GM04503 (cell line): ENCODE measurements at regions not wholly inside any gene's neighbourhood (a gene's known extent, or its start where the extent isn't known, plus 50 kb on each side); places are given as distances from the start of the nearest gene placed in this dataset.

Experiments used
- DNase-seq: peaks from one replicate; pipeline ENCODE4 v3.0.0-alpha.2; 2012; ENCODE audit warnings: low read depth

DNA sequence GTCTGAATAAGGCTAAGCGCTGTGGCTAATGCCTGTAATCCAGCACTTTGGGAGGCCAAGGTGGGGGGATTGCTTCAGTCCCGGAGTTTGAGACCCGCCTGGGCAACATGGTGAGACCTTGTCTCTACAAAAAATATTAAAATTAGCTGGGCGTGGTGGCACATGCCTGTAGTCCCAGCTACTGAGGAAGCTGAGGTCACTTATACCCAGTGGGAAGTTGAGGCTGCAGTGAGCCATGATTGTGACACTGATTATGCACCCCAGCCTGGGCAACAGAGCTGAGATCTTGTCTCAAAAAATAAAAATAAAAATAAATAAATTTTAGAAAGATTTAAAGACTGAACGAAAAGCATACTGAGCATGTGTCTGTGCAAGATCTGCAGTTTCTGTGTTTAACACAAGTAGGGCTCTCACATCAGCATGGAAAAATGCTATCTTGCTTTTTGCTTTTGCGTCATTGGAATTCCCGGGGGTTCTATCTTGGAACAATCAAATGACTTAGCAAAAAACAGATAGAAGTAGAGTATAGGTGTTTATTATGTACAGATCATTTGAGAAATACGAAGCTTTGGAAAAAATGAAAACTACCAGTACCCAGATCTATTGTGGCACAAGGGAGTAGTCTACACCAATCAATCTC, 161.9 kb downstream of the CAPZA3 start:
- DNase-seq, result no peak

GRCh38 chr12:18905134-18905533, 167.2 kb downstream of the CAPZA3 start:
- no peak for DNase-seq

- no peak for DNase-seq
These were observed 168.5 kb downstream of the CAPZA3 start for GRCh38 chr12:18906395-18906794.

DNA sequence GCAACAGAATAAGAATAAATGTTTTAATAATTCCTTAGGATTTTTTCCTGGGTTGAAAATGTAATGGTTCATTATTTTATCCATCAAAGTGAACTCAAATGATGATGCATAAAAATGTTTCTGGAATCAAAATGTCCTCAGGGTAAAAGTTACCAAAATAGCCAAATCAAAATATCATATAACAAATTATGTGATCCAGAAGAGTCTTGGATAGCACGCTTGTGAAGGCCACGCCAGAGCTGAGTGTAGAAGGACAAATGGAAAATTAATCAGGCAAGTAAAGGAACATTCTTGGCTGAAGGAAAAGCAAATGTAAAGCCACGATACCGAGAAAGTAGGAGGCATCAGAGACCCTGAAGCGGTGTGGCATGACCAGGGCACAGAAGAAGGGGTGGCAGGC, 169.2 kb downstream of the CAPZA3 start:
- no peak for DNase-seq

DNA sequence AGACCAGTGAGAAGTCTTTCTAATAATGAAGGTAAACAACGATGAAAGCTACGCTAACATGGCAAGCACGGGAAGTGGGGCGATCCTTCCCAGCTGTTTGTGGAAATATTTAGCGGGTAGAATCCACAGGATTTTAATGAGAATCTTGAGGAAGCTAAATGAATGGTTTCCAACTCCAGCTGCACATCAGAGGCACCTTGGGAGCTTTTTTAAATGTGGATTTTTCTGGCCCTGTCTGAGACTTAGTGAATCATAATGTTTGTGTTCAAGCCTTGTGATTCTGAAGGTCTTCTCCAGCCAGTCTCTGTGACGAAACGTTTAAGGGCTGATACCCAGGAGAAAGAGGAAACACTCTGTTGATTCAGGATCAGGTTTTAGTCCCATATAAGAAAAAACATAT, 169.8 kb downstream of the CAPZA3 start:
- DNase-seq, result no peak

- DNase-seq, result no peak
These were observed 170.3 kb downstream of the CAPZA3 start for GRCh38 chr12:18908191-18908590.

- DNase-seq, result no peak
These were observed 182.1 kb downstream of the CAPZA3 start for GRCh38 chr12:18919871-18920511.

- DNase-seq, result no peak
These were observed 184.9 kb downstream of the CAPZA3 start for GRCh38 chr12:18922851-18923250.

DNA sequence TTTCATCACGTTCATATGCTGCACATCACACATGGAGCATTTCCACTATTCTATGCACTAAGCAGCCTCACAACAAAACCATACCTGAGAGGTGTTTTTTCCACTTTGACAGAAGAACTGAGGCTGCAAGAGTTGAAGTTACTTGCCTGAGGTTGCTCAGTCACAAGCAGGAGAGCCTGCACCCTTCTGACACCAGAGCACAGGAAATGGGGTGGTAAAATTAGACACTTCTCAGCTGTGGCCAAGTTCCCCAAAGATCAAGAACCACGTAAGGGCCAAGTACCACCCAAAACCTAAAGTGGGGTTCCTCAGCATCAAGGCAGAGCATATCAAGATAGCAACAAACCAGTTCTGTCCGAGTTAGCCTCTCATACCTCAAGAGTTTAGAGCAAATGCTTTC, 185.8 kb downstream of the CAPZA3 start:
- no peak for DNase-seq

GRCh38 chr12:18926188-18926587, 188.3 kb downstream of the CAPZA3 start:
- no peak for DNase-seq

DNA sequence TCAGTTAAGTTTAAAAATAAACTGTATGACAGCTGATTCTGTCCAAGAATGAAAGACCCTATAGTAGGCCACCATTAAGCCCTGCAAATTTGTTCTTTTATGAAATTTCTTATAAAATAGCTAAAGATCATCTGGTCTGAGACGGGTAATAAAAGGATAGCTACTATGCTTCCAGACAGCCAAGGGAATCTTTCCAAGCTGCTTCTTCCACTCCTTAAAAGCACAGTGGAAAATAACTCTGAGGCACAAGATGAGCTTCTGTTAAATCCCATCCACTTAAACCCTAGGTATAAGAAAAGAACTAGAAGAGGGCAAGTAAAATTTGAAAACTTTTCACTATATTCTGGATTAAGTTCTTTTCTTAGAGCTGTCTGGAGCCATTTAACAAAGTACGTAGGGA, 194.3 kb downstream of the CAPZA3 start:
- no peak for DNase-seq

- DNase-seq, result peak; percentile 34
These were observed 194.8 kb downstream of the CAPZA3 start for GRCh38 chr12:18932715-18933114.

DNA sequence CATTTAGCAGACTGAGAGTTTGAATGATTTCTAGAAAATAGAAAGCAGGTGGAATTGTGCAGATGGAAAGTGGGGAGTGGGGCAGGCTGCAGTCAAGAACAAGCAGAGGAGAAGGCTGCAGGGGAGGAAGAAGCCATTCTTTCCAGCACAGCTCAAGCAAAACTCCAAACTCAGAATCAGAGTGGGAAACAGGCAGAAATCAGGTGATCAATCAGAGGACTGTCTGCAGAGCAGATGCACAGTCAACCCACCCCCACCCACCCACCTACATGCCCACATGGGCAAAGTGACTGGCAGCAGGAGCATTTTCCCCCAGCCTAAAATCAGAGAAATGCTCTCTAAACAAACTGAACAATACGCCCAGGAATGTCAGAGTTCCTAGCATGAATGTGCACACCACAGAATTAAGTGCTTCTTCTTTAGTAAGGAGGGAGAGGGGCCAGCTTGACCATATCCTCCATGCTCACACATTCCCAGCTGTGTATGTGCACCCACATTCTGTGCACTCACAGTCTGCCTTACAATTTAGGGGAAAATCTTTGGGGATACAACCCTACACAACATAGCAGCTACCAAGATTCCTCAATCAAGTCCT, 194.1 kb upstream of the PLEKHA5 start:
- no peak for DNase-seq

DNA sequence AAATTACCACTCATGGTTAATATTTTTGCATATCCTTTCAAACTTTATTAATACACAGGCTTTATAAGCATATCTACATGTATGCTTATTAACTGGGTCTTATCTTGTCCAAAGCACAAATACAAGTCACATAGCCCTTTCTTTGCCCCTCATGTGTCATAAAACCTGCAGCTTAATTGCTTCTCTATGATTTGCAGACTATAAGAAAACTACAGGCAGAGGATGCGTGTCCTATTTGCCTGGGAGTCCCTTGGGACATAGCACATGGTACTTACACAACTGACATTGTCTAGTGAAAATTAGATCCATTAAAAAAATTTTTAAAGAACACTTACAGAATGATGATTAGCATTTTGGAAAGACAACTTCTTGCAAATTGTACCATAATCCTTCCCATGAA, 190.5 kb upstream of the PLEKHA5 start:
- DNase-seq, result no peak

DNA sequence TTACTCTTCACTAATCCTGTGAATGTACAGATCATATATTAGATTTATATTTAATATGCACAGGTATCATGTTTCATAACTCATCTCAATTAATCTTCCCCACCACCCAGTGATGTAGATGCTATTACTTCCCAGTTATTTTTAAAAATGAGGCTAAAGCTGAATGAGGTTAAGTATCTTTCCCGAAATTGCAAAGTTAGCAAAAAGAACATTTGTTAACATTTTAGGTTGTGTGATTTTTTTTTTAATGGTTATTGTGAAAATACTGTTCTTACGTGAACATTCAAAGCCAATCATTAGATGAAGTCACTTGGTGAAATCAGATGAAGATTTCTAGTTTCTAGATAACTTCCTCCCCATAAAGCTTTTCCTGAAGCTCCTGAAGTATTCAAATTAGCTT, 186.9 kb upstream of the PLEKHA5 start:
- no peak for DNase-seq

DNA sequence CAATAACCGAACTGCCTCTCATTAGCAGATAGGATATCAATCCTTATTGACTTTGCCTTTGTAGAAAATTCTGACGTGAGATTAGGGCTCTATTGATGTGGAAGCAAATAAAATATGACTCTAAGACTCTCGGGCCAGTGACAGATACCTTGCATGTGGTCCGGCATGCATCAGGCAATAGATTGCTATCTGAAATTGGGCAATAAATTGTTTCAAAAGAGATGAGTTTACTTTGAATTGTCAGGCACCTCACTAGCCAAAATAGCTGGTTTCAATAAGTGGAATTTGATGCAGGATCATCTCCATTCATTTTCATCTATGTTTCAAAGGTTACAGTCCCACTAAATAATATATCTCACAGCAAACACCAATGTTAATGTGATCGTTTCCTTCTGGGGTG, 186.3 kb upstream of the PLEKHA5 start:
- no peak for DNase-seq

- DNase-seq, result no peak
These were observed 183.4 kb upstream of the PLEKHA5 start for GRCh38 chr12:18946106-18946505.

DNA sequence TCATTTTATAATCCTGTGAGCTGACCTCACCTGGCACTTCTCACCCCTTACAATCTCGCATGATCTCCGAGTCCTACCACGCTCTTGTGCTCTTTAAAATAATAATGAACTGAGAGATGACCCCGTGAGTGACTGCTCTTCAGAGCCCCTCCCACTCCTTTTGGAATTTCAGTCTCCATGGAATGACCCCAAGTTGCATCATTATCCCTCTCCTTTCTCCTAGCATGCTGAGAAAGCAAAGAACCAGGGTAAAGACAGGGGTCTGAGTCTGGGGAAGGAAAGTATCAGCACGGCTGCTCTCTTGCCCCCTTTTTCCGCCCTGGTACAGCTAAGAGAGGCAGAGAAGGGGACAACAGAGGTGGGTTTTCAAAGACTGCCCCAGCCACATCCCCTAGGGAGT, 178.3 kb upstream of the PLEKHA5 start:
- no peak for DNase-seq

GRCh38 chr12:18953505-18953904, 176.0 kb upstream of the PLEKHA5 start:
- DNase-seq, result no peak

- peak; percentile 14 for DNase-seq
These were observed 173.9 kb upstream of the PLEKHA5 start for GRCh38 chr12:18955594-18955993.

GRCh38 chr12:18965203-18965602, 164.3 kb upstream of the PLEKHA5 start:
- no peak for DNase-seq

DNA sequence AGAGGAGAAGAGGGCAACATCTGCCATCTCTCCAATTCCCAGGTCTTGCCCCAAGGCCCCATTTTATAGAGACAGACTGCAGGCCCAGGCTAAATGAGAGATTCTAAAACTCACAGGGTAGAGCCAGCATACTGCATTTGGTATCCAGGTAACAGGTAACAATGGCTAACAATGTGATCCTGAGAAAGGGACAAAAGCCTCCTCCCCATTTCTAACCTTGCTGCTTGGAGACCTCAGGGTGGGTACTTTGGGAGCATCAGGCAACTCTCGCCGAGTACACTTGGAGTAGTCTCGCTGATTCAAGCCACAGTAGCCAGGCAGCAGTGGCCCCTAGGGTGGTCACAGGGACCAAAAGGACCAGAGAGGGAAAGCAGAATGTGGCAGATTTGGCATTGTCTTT, 162.6 kb upstream of the PLEKHA5 start:
- no peak for DNase-seq

DNA sequence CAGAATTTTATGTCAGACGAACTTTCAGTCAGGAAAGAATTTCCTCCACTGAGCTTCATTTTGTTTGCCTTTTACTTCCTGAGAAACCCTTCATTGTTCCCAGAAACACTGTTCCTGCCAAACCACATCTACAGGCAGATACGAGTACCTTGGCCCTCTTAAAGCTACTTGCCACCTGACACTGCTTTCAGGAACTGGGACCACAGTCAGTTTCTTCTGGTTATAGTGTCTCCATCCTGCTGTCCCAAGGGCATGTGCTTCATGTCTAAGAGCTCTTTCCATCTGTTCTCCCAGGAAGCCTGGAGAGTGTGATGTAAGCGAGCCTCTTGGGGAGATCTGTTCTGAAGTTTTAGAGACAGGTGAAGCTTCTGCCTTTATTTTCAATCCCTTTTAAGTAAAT, 161.7 kb upstream of the PLEKHA5 start:
- DNase-seq, result no peak

DNA sequence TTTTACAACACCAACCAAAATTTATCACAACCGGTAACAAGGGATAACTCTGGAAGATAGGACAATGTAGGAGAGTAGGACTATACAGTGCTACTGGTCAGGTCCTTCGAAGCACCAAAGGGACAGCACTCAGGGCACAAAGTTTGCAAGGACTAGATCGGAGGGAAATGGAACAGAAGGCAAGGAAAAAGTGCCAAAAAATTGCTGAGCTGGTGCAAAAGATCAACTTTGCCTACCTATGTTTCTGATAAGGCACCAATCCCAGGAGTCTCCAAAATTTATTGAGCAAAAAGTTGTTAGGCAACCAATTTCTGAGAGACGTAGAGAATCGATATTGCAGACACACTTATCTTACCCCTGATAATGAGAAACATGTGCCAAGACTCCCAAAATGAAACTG, 160.0 kb upstream of the PLEKHA5 start:
- no peak for DNase-seq
